Uterus (tissue), 2 donors: ENCODE measurements at regions not wholly inside any gene's neighbourhood (a gene's known extent, or its start where the extent isn't known, plus 50 kb on each side); places are given as distances from the start of the nearest gene placed in this dataset.

ENCODE experiments used
- CTCF ChIP-seq, 4 experiments: fragments of 200-600 bp in 2 of 4; fragments of 450-650 bp in 2 of 4; sonication (generic) in 2 of 4; IDR thresholded peaks; one replicate each; pipeline ENCODE4 v1.5.1; 2016 to 2019; ENCODE audit warnings: antibody characterized with exemption in 4 of 4, mild to moderate bottlenecking in 2 of 4, moderate library complexity in 1 of 4
- POLR2A ChIP-seq, 2 donors: fragments of 450-650 bp; IDR thresholded peaks; one replicate each; pipeline ENCODE4 v1.6.1; 2016; ENCODE audit warnings: antibody characterized with exemption in 2 of 2, mild to moderate bottlenecking in 1 of 2, moderate library complexity in 1 of 2

- TF ChIP-seq CTCF (IDR thresholded peaks at IDR 0.05): no peak
- TF ChIP-seq POLR2A (IDR thresholded peaks at IDR 0.05): no peak
Observed at GRCh38 chr15:75134748-75135147, 66.9 kb upstream of the C15orf39 start.
